Astrocyte of the spinal cord (primary cell): ENCODE measurements at regions not wholly inside any gene's neighbourhood (a gene's known extent, or its start where the extent isn't known, plus 50 kb on each side); places are given as distances from the start of the nearest gene placed in this dataset.

ENCODE experiments used
- DNase-seq: peaks from one replicate; pipeline ENCODE4 v3.0.0; 2011; ENCODE audit warnings: low read depth, low spot score
- H3K4me3 ChIP-seq: 2 replicates; pipeline ENCODE4 v1.5.1; 2011; ENCODE audit warnings: low read depth, mild to moderate bottlenecking, low read length, moderate library complexity
- CTCF ChIP-seq: IDR thresholded peaks from 2 replicates; pipeline ENCODE4 v1.5.1; 2012; ENCODE audit warnings: low read depth, mild to moderate bottlenecking, low read length, inconsistent platforms
- in situ Hi-C: cut with HindIII; loops from 2 replicates; pipeline ENCODE4 v1.10.0; 2017; ENCODE audit warnings: low sequenced_read_pairs

- no peak overlapping the region for H3K4me3 ChIP-seq
- no peak for DNase-seq
- TF ChIP-seq CTCF, result no peak
- in situ Hi-C loops, result no loop called here
Measured at GRCh38 chr5:8304341-8304740, 435.4 kb downstream of the MTRR start.

- H3K4me3 ChIP-seq, result no peak overlapping the region
- no peak for TF ChIP-seq CTCF
- no peak for DNase-seq
- in situ Hi-C loops, result no loop called here
Measured at GRCh38 chr5:8306288-8306896, 437.4 kb downstream of the MTRR start.

GRCh38 chr5:8314965-8315364, 446.0 kb downstream of the MTRR start:
- no peak for TF ChIP-seq CTCF
- no peak for DNase-seq
- in situ Hi-C loops, result no loop called here
- H3K4me3 ChIP-seq, result no peak overlapping the region

- H3K4me3 ChIP-seq, result no peak overlapping the region
- in situ Hi-C loops, result no loop called here
- no peak for DNase-seq
- no peak for TF ChIP-seq CTCF
Measured at GRCh38 chr5:8316608-8317280, 447.8 kb downstream of the MTRR start.

- DNase-seq, result no peak
- H3K4me3 ChIP-seq, result no peak overlapping the region
- in situ Hi-C loops, result no loop called here
- TF ChIP-seq CTCF, result no peak
Measured at GRCh38 chr5:8317335-8317734, 448.4 kb downstream of the MTRR start.

GRCh38 chr5:8320244-8320643, 451.3 kb downstream of the MTRR start:
- no peak for TF ChIP-seq CTCF
- in situ Hi-C loops, result no loop called here
- H3K4me3 ChIP-seq, result no peak overlapping the region
- no peak for DNase-seq
